Omental fat pad (tissue), 3 donors: ENCODE measurements at regions not wholly inside any gene's neighbourhood (a gene's known extent, or its start where the extent isn't known, plus 50 kb on each side); places are given as distances from the start of the nearest gene placed in this dataset.
A peak's percentile ranks its signal among the peaks of the same experiment; 100 is the strongest.

Experiments used
- ATAC-seq: fragments of 150-250 bp; one replicate; pipeline ENCODE4 v1.9.1; 2016; ENCODE audit warnings: mild to moderate bottlenecking, moderate library complexity; ENCODE audit not compliant: low FRiP score
- DNase-seq: peaks from one replicate; pipeline ENCODE4 v3.0.0-alpha.2; 2019; ENCODE audit warnings: low spot score
- TF ChIP-seq, protein P1 (sequence below), 3 donors: fragments of 450-650 bp; IDR thresholded peaks; one replicate each; pipeline ENCODE4 v1.5.1; 2016 to 2017; ENCODE audit warnings: antibody characterized with exemption in 3 of 3, mild to moderate bottlenecking in 3 of 3, moderate library complexity in 2 of 3

DNA sequence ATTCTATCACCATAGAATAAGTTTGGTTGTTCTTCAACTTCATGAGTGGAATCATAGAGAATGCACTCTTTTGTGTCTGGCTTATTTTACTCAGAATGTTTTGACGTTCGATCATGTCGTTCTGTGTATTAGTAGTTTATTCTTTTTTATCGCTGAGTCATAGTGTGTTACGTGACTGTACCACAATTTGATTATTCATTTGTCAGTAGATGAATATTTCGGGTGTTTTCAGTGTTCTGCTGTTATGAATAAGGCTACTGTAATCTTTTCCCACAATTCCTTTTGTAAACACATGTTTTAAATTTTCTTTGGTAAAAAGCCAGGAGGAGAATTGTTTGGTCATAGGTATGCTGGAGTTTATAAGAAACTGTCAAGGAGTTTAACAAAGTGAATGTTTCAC, 279.9 kb upstream of the B3GAT1 start:
- DNase-seq: no peak
- peak; percentile 54 for ATAC-seq
- TF ChIP-seq, protein P1, sequence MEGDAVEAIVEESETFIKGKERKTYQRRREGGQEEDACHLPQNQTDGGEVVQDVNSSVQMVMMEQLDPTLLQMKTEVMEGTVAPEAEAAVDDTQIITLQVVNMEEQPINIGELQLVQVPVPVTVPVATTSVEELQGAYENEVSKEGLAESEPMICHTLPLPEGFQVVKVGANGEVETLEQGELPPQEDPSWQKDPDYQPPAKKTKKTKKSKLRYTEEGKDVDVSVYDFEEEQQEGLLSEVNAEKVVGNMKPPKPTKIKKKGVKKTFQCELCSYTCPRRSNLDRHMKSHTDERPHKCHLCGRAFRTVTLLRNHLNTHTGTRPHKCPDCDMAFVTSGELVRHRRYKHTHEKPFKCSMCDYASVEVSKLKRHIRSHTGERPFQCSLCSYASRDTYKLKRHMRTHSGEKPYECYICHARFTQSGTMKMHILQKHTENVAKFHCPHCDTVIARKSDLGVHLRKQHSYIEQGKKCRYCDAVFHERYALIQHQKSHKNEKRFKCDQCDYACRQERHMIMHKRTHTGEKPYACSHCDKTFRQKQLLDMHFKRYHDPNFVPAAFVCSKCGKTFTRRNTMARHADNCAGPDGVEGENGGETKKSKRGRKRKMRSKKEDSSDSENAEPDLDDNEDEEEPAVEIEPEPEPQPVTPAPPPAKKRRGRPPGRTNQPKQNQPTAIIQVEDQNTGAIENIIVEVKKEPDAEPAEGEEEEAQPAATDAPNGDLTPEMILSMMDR (IDR thresholded peaks at IDR 0.05): no peak

GRCh38 chr11:134691295-134691873, 279.3 kb upstream of the B3GAT1 start:
- DNase-seq (no peak), ATAC-seq (no peak)
- TF ChIP-seq, protein P1 (IDR thresholded peaks at IDR 0.05): no peak

- TF ChIP-seq, protein P1 (IDR thresholded peaks at IDR 0.05): no peak
- DNase-seq (no peak), ATAC-seq (no peak)
Observed at GRCh38 chr11:134689886-134690285, 277.8 kb upstream of the B3GAT1 start.

DNA sequence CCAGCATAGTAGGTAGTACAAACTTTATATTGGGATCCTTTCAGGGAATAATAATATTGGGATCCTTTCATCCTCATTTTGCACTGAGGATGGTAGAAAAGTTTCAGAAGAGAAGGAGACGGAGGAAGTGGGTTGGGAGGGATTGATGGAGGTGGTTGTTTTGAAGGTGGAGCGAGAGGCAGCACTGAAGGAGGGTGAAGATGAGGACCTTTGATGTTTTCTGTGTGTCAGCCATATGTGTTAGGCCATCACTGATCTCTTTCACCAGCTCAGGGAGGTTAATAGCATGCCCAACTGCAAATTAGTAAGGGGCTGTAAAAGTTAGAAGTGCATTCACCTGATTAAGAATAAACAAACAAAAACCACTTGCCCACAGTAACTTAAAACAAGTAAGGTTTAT, 275.5 kb upstream of the B3GAT1 start:
- TF ChIP-seq, protein P1 (IDR thresholded peaks at IDR 0.05): no peak
- ATAC-seq (no peak), DNase-seq (no peak)

DNA sequence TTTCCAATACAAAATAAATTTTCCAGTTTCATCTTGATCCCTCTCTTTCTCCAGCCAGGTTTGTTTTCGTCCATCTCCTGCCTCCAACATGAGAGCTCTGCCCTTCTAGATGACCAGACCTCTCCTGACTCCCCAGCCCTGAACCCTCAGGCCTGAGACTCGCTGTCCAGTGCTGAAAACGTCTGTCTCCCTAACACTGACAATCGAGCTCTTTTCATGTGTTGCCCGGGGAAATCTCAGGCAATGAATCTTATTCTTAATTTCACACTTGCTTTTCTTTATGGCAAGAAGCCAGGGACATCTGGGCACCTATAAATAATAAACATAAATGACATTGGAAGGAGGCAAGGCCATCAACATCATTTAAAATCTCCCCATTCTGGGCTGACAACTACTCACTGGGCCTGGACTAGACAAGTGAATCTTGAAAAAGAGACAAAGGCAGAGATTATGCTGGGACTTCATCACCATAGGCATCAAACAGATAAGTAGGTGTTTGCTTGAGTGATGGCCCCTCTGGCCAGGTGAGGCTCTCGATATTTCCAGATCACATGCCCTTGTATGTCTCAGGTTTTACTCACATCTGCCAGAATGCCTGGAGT, 274.5 kb upstream of the B3GAT1 start:
- ATAC-seq: no peak
- no peak for DNase-seq
- TF ChIP-seq, protein P1 (IDR thresholded peaks at IDR 0.05): no peak

DNA sequence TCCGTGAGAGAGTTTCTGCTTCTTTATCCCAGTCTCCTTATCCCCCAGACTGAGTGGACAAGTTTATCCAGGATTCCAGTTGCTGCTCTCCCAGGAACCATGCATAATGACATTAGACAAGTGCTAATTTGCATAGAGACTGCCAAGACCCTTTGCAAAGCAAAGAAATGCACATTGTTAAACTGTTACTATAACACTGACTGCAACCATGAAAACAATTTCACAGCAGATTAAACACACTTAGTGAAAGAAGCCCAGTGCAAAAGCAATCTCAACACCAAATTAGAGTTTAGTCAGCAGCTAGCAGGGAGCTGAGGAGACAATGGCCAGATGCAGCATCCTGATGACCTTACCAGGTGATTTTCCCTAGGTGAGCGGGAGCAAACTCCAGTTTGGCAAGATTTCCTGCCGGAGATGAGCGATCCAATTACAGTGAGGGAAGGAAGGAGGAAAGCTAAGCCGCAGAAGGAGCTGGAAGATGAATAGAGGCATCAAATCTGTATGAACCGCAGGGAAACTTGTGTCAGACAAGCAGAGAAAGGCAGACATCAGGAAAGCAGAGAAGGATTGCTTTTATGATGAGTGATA, 273.8 kb upstream of the B3GAT1 start:
- ATAC-seq (no peak), DNase-seq (no peak)
- TF ChIP-seq, protein P1 (IDR thresholded peaks at IDR 0.05): no peak

GRCh38 chr11:134684576-134684975, 272.5 kb upstream of the B3GAT1 start:
- TF ChIP-seq, protein P1 (IDR thresholded peaks at IDR 0.05): no peak
- no peak for ATAC-seq
- no peak for DNase-seq
